Peyer's patch (tissue), 4 donors: ENCODE measurements at regions not wholly inside any gene's neighbourhood (a gene's known extent, or its start where the extent isn't known, plus 50 kb on each side); places are given as distances from the start of the nearest gene placed in this dataset.
"Not testable (repeated sequence)": the region's sequence is repeated elsewhere in the genome, so short reads cannot be mapped to it uniquely, and the experiment has no call there.

Experiments
- DNase-seq, 3 donors: peaks; one replicate each; pipeline ENCODE4 v3.0.0-alpha.2; 2017 to 2019
- H3K27ac ChIP-seq, 4 donors: fragments of 200-600 bp; sonication (generic); one replicate each; pipeline ENCODE4 v1.5.1; 2016 to 2019
- H3K27me3 ChIP-seq, 2 donors: fragments of 200-600 bp; sonication (generic); one replicate each; pipeline ENCODE4 v1.5.1; 2019
- H3K36me3 ChIP-seq, 3 donors: fragments of 200-600 bp; sonication (generic); one replicate each; pipeline ENCODE4 v1.5.1; 2016 to 2019
- H3K4me1 ChIP-seq, 4 donors: fragments of 200-600 bp; sonication (generic); one replicate each; pipeline ENCODE4 v1.5.1; 2016 to 2019
- H3K4me3 ChIP-seq, 4 donors: fragments of 200-600 bp; sonication (generic); 1 replicate in 3 of 4; 2 replicates in 1 of 4; pipeline ENCODE4 v1.5.1; 2016 to 2019; ENCODE audit warnings: mild to moderate bottlenecking in 1 of 4
- H3K9me3 ChIP-seq, 4 donors: fragments of 200-600 bp; sonication (generic); one replicate each; pipeline ENCODE4 v1.5.1; 2016 to 2019; ENCODE audit warnings: mild to moderate bottlenecking in 1 of 4
- POLR2A ChIP-seq, 2 donors: fragments of 450-650 bp; IDR thresholded peaks; one replicate each; pipeline ENCODE4 v1.5.1; 2017; ENCODE audit warnings: antibody characterized with exemption in 2 of 2, mild to moderate bottlenecking in 2 of 2, moderate library complexity in 2 of 2
- TF ChIP-seq, protein P1 (sequence below), 6 experiments: fragments of 450-650 bp in 4 of 6; fragments of 200-600 bp in 2 of 6; sonication (generic) in 1 of 6; IDR thresholded peaks; one replicate each; pipeline ENCODE4 v1.5.1; 2017 to 2019; ENCODE audit warnings: antibody characterized with exemption in 6 of 6, mild to moderate bottlenecking in 3 of 6, moderate library complexity in 1 of 6

DNA sequence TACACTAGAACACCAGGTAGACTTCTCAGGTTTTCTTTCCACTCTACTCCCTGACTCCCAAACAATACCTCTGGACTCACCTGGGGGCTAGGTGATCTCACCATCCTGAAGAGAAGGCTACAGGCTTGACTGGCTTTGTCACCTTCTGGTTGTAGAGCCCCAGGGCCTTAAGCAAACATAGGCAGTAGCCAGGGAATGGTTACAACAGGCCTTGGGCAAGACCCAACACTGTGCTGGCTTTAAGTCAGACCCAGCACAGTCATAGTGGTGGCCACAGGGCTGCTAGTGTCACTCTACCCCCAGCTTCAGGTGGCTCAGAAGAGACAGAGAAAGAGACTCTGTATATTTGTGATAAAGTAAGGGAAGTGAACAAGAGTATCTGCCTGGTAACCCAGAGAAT is 118.1 kb upstream of the EMCN start:
- no peaks in the 10 kb centered on the region for H3K4me1 ChIP-seq
- H3K27ac ChIP-seq, result no peak overlapping the region
- H3K9me3 ChIP-seq, result no peaks in the 10 kb centered on the region
- TF ChIP-seq POLR2A (IDR thresholded peaks at IDR 0.05), result no peak
- TF ChIP-seq, protein P1, sequence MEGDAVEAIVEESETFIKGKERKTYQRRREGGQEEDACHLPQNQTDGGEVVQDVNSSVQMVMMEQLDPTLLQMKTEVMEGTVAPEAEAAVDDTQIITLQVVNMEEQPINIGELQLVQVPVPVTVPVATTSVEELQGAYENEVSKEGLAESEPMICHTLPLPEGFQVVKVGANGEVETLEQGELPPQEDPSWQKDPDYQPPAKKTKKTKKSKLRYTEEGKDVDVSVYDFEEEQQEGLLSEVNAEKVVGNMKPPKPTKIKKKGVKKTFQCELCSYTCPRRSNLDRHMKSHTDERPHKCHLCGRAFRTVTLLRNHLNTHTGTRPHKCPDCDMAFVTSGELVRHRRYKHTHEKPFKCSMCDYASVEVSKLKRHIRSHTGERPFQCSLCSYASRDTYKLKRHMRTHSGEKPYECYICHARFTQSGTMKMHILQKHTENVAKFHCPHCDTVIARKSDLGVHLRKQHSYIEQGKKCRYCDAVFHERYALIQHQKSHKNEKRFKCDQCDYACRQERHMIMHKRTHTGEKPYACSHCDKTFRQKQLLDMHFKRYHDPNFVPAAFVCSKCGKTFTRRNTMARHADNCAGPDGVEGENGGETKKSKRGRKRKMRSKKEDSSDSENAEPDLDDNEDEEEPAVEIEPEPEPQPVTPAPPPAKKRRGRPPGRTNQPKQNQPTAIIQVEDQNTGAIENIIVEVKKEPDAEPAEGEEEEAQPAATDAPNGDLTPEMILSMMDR (IDR thresholded peaks at IDR 0.05), result no peak
- H3K27me3 ChIP-seq, result no peaks in the 10 kb centered on the region
- H3K4me3 ChIP-seq, result no peak overlapping the region
- no peaks in the 10 kb centered on the region for H3K36me3 ChIP-seq
- no peak for DNase-seq

GRCh38 chr4:100633269-100633668 is 115.4 kb upstream of the EMCN start:
- Histone ChIP-seq H3K9me3 (no peaks in the 10 kb centered on the region), H3K36me3 (no peaks in the 10 kb centered on the region), H3K27ac (no peak overlapping the region), H3K27me3 (no peaks in the 10 kb centered on the region), H3K4me1 (no peaks in the 10 kb centered on the region), H3K4me3 (no peak overlapping the region)
- no peak for TF ChIP-seq POLR2A (IDR thresholded peaks at IDR 0.05)
- TF ChIP-seq, protein P1 (IDR thresholded peaks at IDR 0.05), result no peak
- no peak for DNase-seq

- no peaks in the 10 kb centered on the region for H3K9me3 ChIP-seq
- H3K4me3 ChIP-seq, result no peak overlapping the region
- TF ChIP-seq, protein P1 (IDR thresholded peaks at IDR 0.05), result no peak
- TF ChIP-seq POLR2A (IDR thresholded peaks at IDR 0.05), result no peak
- DNase-seq, result no peak
- no peaks in the 10 kb centered on the region for H3K27me3 ChIP-seq
- H3K36me3 ChIP-seq, result no peaks in the 10 kb centered on the region
- H3K27ac ChIP-seq, result no peak overlapping the region
- H3K4me1 ChIP-seq, result no peaks in the 10 kb centered on the region
Measured at GRCh38 chr4:100632163-100632562, 114.3 kb upstream of the EMCN start.

DNA sequence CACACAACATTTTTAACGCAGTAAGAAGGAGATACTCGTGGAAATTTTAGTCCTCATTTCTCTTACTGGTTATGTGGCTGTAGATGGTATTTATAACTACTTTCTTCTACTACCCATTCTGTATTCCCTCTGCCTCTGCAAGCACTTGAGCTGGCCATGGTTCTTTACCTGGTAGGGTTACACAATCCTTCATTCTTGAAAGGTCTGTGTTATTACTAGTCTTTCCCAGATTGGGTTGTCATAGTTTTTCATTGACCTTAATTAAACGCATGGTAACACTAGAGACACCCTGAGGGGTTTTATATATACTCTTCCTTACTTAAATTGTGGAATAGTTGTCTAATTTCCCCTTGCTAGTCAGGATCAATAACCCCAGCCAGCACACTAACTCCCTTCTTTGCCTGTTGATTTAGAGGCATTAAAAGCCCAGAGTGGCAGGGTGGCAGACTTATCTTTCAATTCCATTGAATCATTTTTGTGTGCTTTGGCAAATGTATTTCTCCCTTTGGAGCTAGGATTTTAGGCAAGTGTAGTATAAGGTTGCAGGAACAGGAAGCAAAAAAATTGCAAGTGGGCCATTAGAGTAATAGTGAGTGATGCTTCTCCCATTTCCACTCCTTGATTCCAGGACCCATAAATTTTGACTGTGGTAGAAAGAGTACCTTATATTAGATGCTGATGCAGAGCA is 113.6 kb upstream of the EMCN start:
- no peaks in the 10 kb centered on the region for H3K4me1 ChIP-seq
- no peaks in the 10 kb centered on the region for H3K9me3 ChIP-seq
- H3K36me3 ChIP-seq, result no peaks in the 10 kb centered on the region
- no peak for DNase-seq
- H3K27ac ChIP-seq, result no peak overlapping the region
- H3K27me3 ChIP-seq, result no peaks in the 10 kb centered on the region
- no peak overlapping the region for H3K4me3 ChIP-seq
- no peak for TF ChIP-seq POLR2A (IDR thresholded peaks at IDR 0.05)

DNA sequence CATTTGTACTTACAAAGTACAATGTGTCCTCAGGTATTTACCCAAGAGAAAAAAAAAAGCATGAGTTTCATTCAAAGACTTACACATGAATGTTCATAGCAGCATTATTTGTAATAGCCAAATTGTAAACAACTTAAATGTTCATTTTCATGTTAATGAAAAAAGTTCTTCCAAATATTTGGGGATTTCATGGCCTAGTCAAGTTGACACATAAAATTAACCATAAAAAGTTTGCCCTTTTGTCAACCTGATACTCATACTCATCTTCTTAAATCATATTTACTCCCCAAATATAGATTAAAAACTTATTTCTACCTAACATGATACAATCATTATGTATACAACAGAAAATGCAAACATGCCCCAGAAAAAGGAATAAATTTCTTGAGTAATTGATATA is 112.5 kb upstream of the EMCN start:
- H3K36me3 ChIP-seq, result no peaks in the 10 kb centered on the region
- H3K27ac ChIP-seq, result no peak overlapping the region
- no peaks in the 10 kb centered on the region for H3K9me3 ChIP-seq
- H3K4me1 ChIP-seq, result no peaks in the 10 kb centered on the region
- H3K27me3 ChIP-seq, result no peaks in the 10 kb centered on the region
- H3K4me3 ChIP-seq, result no peak overlapping the region
- TF ChIP-seq POLR2A (IDR thresholded peaks at IDR 0.05), result no peak
- TF ChIP-seq, protein P1 (IDR thresholded peaks at IDR 0.05), result no peak
- DNase-seq, result no peak

GRCh38 chr4:100609810-100610209 is 92.0 kb upstream of the EMCN start:
- Histone ChIP-seq H3K27ac (no peak overlapping the region), H3K9me3 (no peaks in the 10 kb centered on the region), H3K27me3 (no peaks in the 10 kb centered on the region), H3K36me3 (no peaks in the 10 kb centered on the region), H3K4me1 (no peaks in the 10 kb centered on the region), H3K4me3 (no peak overlapping the region)
- no peak for TF ChIP-seq POLR2A (IDR thresholded peaks at IDR 0.05)
- TF ChIP-seq, protein P1 (IDR thresholded peaks at IDR 0.05), result no peak
- no peak for DNase-seq

GRCh38 chr4:100608651-100609050 is 90.8 kb upstream of the EMCN start:
- not testable (repeated sequence) for H3K9me3 ChIP-seq, H3K4me3 ChIP-seq, H3K27me3 ChIP-seq, H3K27ac ChIP-seq, DNase-seq, H3K36me3 ChIP-seq, H3K4me1 ChIP-seq
